Liver (tissue), 8 donors: ENCODE measurements at regions not wholly inside any gene's neighbourhood (a gene's known extent, or its start where the extent isn't known, plus 50 kb on each side); places are given as distances from the start of the nearest gene placed in this dataset.

Source experiments
- DNase-seq: peaks from one replicate; pipeline ENCODE4 v3.0.0-alpha.2; 2017; ENCODE audit warnings: low spot score
- H3K27ac ChIP-seq, 2 donors: one replicate each; pipeline ENCODE4 v1.7.0; 2013; ENCODE audit warnings: inconsistent platforms in 2 of 2, low read length in 2 of 2, control low read depth in 1 of 2, low read depth in 1 of 2, mild to moderate bottlenecking in 1 of 2
- H3K27me3 ChIP-seq, 4 donors: one replicate each; pipeline versions ENCODE4 v1.6.1 to v1.7.0; 2013; ENCODE audit warnings: low read length in 3 of 4, inconsistent platforms in 1 of 4, mild to moderate bottlenecking in 1 of 4, moderate library complexity in 1 of 4; ENCODE audit not compliant: control insufficient read depth in 4 of 4, insufficient read depth in 4 of 4
- H3K36me3 ChIP-seq, 4 donors: one replicate each; pipeline versions ENCODE4 v1.6.1 to v1.7.0; 2013; ENCODE audit warnings: low read length in 3 of 4, mild to moderate bottlenecking in 3 of 4, low read depth in 1 of 4, moderate library complexity in 1 of 4; ENCODE audit not compliant: control insufficient read depth in 4 of 4, insufficient read depth in 3 of 4
- H3K4me1 ChIP-seq, 4 donors: one replicate each; pipeline versions ENCODE4 v1.6.1 to v1.7.0; 2013; ENCODE audit warnings: low read length in 3 of 4, mild to moderate bottlenecking in 3 of 4, moderate library complexity in 1 of 4; ENCODE audit not compliant: control insufficient read depth in 4 of 4, insufficient read depth in 4 of 4
- H3K4me3 ChIP-seq, 3 donors: one replicate each; pipeline versions ENCODE4 v1.6.1 to v1.7.0; 2013; ENCODE audit warnings: low read length in 3 of 3, control low read depth in 1 of 3, low read depth in 1 of 3, mild to moderate bottlenecking in 1 of 3
- H3K9ac ChIP-seq, 2 donors: one replicate each; pipeline ENCODE4 v1.7.0; 2013; ENCODE audit warnings: low read length in 2 of 2, mild to moderate bottlenecking in 2 of 2, moderate library complexity in 2 of 2, control low read depth in 1 of 2, low read depth in 1 of 2
- H3K9me3 ChIP-seq, 4 donors: one replicate each; pipeline versions ENCODE4 v1.6.1 to v1.7.0; 2013; ENCODE audit warnings: low read length in 3 of 4; ENCODE audit not compliant: control insufficient read depth in 4 of 4
- EGR1 ChIP-seq, 2 donors: IDR thresholded peaks; 2 replicates each; pipeline ENCODE4 v1.6.1; 2016 to 2018; ENCODE audit warnings: antibody characterized with exemption in 2 of 2, low read depth in 2 of 2
- FOXA1 ChIP-seq: IDR thresholded peaks from 2 replicates; pipeline ENCODE4 v1.6.1; 2016; ENCODE audit warnings: antibody characterized with exemption
- FOXA2 ChIP-seq: IDR thresholded peaks from 2 replicates; pipeline ENCODE4 v1.6.1; 2016; ENCODE audit warnings: antibody characterized with exemption
- GABPA ChIP-seq, 2 donors: IDR thresholded peaks in 1 of 2; conservative IDR thresholded peaks in 1 of 2; 2 replicates each; pipeline ENCODE4 v1.6.1; 2016; ENCODE audit warnings: antibody characterized with exemption in 2 of 2, mild to moderate bottlenecking in 1 of 2, moderate library complexity in 1 of 2
- HNF4A ChIP-seq, 2 donors: conservative IDR thresholded peaks; 2 replicates each; pipeline ENCODE4 v1.6.1; 2016; ENCODE audit warnings: antibody characterized with exemption in 2 of 2, mild to moderate bottlenecking in 2 of 2
- HNF4G ChIP-seq: IDR thresholded peaks from 2 replicates; pipeline ENCODE4 v1.6.1; 2016; ENCODE audit warnings: antibody characterized with exemption
- JUND ChIP-seq, 2 donors: IDR thresholded peaks; 2 replicates each; pipeline ENCODE4 v1.6.1; 2016; ENCODE audit warnings: antibody characterized with exemption in 2 of 2
- MAX ChIP-seq: IDR thresholded peaks from 2 replicates; pipeline ENCODE4 v1.6.1; 2016; ENCODE audit warnings: antibody characterized with exemption
- NR2F2 ChIP-seq: IDR thresholded peaks from 2 replicates; pipeline ENCODE4 v1.6.1; 2016; ENCODE audit warnings: antibody characterized with exemption
- RAD21 ChIP-seq, 2 donors: IDR thresholded peaks; 2 replicates each; pipeline ENCODE4 v1.6.1; 2016; ENCODE audit warnings: antibody characterized with exemption in 2 of 2, mild to moderate bottlenecking in 2 of 2
- RXRA ChIP-seq, 2 donors: IDR thresholded peaks; 2 replicates each; pipeline ENCODE4 v1.6.1; 2017 to 2018; ENCODE audit warnings: antibody characterized with exemption in 2 of 2, mild to moderate bottlenecking in 1 of 2
- SP1 ChIP-seq: IDR thresholded peaks from 2 replicates; pipeline ENCODE4 v1.6.1; 2018; ENCODE audit warnings: antibody characterized with exemption, mild to moderate bottlenecking
- TAF1 ChIP-seq: conservative IDR thresholded peaks from 2 replicates; pipeline ENCODE4 v1.6.1; 2016; ENCODE audit warnings: antibody characterized with exemption, mild to moderate bottlenecking
- YY1 ChIP-seq: IDR thresholded peaks from 2 replicates; pipeline ENCODE4 v1.6.1; 2016; ENCODE audit warnings: antibody characterized with exemption, mild to moderate bottlenecking
- ZBTB33 ChIP-seq: IDR thresholded peaks from 2 replicates; pipeline ENCODE4 v1.6.1; 2016; ENCODE audit warnings: antibody characterized with exemption
- WGBS: extraction: QIAGEN DNeasy Blood & Tissue Kit; methylation state at CpG from one replicate; pipeline ENCODE4 v1.1.7; 2013; 5-methylcytosine and 5-hydroxymethylcytosine counted together
- TF ChIP-seq, protein P1 (sequence below): IDR thresholded peaks from 2 replicates; pipeline ENCODE4 v1.6.1; 2016; ENCODE audit warnings: antibody characterized with exemption, mild to moderate bottlenecking
- TF ChIP-seq, protein P2 (sequence below): IDR thresholded peaks from 2 replicates; pipeline ENCODE4 v1.6.1; 2016; ENCODE audit warnings: antibody characterized with exemption
- TF ChIP-seq, protein P3 (sequence below): fragments of 150-350 bp; IDR thresholded peaks from 2 replicates; pipeline ENCODE4 v1.5.1; 2017; ENCODE audit warnings: improper control_type of control experiment, low read depth, low read length; ENCODE audit not compliant: missing input control
- donor health status: healthy.
- donor health status: healthy.
- donor health status: healthy.
- donor health status: healthy.
- donor health status: healthy.

DNA sequence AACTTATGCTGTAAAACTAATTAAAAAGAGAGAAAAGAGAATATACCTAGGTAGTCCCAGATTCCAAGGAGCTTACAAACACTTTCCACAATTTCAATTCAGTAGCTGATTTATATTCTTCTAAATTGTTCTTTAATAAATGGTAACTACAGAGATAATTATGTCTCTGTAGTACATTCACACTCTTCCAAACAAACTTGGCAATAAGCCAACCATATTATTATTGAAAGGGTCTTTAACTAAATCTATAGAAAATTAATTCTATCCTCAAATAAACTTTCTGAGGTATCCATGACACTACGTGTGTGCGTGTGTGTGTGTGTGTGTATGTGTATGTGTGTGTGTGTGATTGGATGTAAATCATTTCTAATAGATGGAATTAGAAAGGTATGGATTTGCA, 217.4 kb upstream of the EYS start:
- Histone ChIP-seq H3K27ac (no peak overlapping the region), H3K27me3 (no peaks in the 10 kb centered on the region), H3K4me1 (no peaks in the 10 kb centered on the region), H3K36me3 (no peaks in the 10 kb centered on the region), H3K4me3 (no peak overlapping the region), H3K9ac (no peak overlapping the region), H3K9me3 (no peaks in the 10 kb centered on the region)
- DNase-seq: no peak
- 90% methylated on average over 2 of the region's 2 CpGs for WGBS
- TF ChIP-seq MAX: no peak

GRCh38 chr6:65922049-65922448, 215.0 kb upstream of the EYS start:
- Histone ChIP-seq H3K36me3 (no peaks in the 10 kb centered on the region), H3K4me3 (no peak overlapping the region), H3K9me3 (no peaks in the 10 kb centered on the region), H3K9ac (no peak overlapping the region), H3K27ac (no peak overlapping the region), H3K4me1 (no peaks in the 10 kb centered on the region), H3K27me3 (no peaks in the 10 kb centered on the region)
- DNase-seq: no peak
- TF ChIP-seq NR2F2 (no peak), RXRA (IDR thresholded peaks at IDR 0.05) (no peak), HNF4A (conservative IDR thresholded peaks at IDR 0.05) (no peak), GABPA (IDR thresholded peaks at IDR 0.05 in 1 of 2, conservative IDR thresholded peaks at IDR 0.05 in 1 of 2) (no peak), FOXA2 (no peak), JUND (IDR thresholded peaks at IDR 0.05) (no peak), SP1 (no peak), TAF1 (no peak), ZBTB33 (no peak), FOXA1 (no peak), RAD21 (IDR thresholded peaks at IDR 0.05) (no peak)
- TF ChIP-seq, protein P1, sequence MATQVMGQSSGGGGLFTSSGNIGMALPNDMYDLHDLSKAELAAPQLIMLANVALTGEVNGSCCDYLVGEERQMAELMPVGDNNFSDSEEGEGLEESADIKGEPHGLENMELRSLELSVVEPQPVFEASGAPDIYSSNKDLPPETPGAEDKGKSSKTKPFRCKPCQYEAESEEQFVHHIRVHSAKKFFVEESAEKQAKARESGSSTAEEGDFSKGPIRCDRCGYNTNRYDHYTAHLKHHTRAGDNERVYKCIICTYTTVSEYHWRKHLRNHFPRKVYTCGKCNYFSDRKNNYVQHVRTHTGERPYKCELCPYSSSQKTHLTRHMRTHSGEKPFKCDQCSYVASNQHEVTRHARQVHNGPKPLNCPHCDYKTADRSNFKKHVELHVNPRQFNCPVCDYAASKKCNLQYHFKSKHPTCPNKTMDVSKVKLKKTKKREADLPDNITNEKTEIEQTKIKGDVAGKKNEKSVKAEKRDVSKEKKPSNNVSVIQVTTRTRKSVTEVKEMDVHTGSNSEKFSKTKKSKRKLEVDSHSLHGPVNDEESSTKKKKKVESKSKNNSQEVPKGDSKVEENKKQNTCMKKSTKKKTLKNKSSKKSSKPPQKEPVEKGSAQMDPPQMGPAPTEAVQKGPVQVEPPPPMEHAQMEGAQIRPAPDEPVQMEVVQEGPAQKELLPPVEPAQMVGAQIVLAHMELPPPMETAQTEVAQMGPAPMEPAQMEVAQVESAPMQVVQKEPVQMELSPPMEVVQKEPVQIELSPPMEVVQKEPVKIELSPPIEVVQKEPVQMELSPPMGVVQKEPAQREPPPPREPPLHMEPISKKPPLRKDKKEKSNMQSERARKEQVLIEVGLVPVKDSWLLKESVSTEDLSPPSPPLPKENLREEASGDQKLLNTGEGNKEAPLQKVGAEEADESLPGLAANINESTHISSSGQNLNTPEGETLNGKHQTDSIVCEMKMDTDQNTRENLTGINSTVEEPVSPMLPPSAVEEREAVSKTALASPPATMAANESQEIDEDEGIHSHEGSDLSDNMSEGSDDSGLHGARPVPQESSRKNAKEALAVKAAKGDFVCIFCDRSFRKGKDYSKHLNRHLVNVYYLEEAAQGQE: no peak
- TF ChIP-seq, protein P2, sequence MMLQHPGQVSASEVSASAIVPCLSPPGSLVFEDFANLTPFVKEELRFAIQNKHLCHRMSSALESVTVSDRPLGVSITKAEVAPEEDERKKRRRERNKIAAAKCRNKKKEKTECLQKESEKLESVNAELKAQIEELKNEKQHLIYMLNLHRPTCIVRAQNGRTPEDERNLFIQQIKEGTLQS: no peak

DNA sequence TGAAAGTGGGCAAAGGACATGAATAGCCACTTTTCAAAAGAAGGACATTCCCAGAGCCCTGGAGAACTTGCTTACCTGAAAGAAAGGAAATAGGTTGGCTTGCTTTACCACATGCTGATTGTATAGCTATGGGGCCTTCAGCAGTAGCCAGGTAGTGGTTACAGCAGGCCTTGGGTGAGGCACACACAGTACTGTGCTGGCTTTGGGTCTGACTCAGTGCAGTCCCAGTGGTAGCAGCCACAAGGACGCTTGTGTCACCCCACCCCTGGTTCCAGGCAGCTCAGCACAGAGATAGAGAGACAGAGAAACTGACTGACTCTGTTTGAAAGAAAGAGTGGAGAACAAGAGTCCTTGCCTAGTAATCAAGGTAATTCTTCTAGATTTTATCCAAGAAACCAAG, 201.0 kb upstream of the EYS start:
- H3K27me3 ChIP-seq: no peaks in the 10 kb centered on the region
- H3K9me3 ChIP-seq: no peaks in the 10 kb centered on the region
- DNase-seq: no peak
- no peaks in the 10 kb centered on the region for H3K4me1 ChIP-seq
- no peak overlapping the region for H3K9ac ChIP-seq
- 28% methylated on average over 1 of the region's 1 CpG for WGBS
- no peak overlapping the region for H3K4me3 ChIP-seq
- H3K36me3 ChIP-seq: no peaks in the 10 kb centered on the region
- no peak overlapping the region for H3K27ac ChIP-seq
- TF ChIP-seq YY1: no peak
- TF ChIP-seq GABPA (IDR thresholded peaks at IDR 0.05 in 1 of 2, conservative IDR thresholded peaks at IDR 0.05 in 1 of 2): no peak
- TF ChIP-seq EGR1 (IDR thresholded peaks at IDR 0.05; ENCODE audit: low read depth in 2 of 2): no peak
- no peak for TF ChIP-seq RAD21 (IDR thresholded peaks at IDR 0.05)
- TF ChIP-seq, protein P2: no peak
- TF ChIP-seq HNF4G: no peak
- TF ChIP-seq MAX: no peak
- TF ChIP-seq FOXA2: no peak
- no peak for TF ChIP-seq NR2F2
- TF ChIP-seq SP1: no peak
- no peak for TF ChIP-seq TAF1
- TF ChIP-seq ZBTB33: no peak
- TF ChIP-seq, protein P3, sequence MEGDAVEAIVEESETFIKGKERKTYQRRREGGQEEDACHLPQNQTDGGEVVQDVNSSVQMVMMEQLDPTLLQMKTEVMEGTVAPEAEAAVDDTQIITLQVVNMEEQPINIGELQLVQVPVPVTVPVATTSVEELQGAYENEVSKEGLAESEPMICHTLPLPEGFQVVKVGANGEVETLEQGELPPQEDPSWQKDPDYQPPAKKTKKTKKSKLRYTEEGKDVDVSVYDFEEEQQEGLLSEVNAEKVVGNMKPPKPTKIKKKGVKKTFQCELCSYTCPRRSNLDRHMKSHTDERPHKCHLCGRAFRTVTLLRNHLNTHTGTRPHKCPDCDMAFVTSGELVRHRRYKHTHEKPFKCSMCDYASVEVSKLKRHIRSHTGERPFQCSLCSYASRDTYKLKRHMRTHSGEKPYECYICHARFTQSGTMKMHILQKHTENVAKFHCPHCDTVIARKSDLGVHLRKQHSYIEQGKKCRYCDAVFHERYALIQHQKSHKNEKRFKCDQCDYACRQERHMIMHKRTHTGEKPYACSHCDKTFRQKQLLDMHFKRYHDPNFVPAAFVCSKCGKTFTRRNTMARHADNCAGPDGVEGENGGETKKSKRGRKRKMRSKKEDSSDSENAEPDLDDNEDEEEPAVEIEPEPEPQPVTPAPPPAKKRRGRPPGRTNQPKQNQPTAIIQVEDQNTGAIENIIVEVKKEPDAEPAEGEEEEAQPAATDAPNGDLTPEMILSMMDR: no peak
